GM06990 (cell line): ENCODE measurements at regions not wholly inside any gene's neighbourhood (a gene's known extent, or its start where the extent isn't known, plus 50 kb on each side); places are given as distances from the start of the nearest gene placed in this dataset.

Source experiments
- DNase-seq: peaks from one replicate; pipeline ENCODE4 v3.0.0-alpha.2; 2011; ENCODE audit not compliant: insufficient read length; ENCODE audit errors: extremely low read depth
- H3K27me3 ChIP-seq: replicated peaks from 2 replicates; pipeline ENCODE4 v1.6.0; 2011; ENCODE audit warnings: low read length; ENCODE audit not compliant: control insufficient read depth, insufficient read depth
- H3K36me3 ChIP-seq: 2 replicates; pipeline ENCODE4 v1.5.1; 2011; ENCODE audit warnings: low read length; ENCODE audit not compliant: control insufficient read depth, insufficient read depth
- H3K4me3 ChIP-seq: replicated peaks from 2 replicates; pipeline ENCODE4 v1.5.1; 2011; ENCODE audit warnings: low read depth, mild to moderate bottlenecking, control low read depth, low read length
- TF ChIP-seq, protein P1 (sequence below): IDR thresholded peaks from 2 replicates; pipeline ENCODE4 v1.5.1; 2011; ENCODE audit warnings: low read length, control low read depth, mild to moderate bottlenecking, inconsistent platforms; ENCODE audit not compliant: insufficient read depth, poor library complexity, severe bottlenecking

DNA sequence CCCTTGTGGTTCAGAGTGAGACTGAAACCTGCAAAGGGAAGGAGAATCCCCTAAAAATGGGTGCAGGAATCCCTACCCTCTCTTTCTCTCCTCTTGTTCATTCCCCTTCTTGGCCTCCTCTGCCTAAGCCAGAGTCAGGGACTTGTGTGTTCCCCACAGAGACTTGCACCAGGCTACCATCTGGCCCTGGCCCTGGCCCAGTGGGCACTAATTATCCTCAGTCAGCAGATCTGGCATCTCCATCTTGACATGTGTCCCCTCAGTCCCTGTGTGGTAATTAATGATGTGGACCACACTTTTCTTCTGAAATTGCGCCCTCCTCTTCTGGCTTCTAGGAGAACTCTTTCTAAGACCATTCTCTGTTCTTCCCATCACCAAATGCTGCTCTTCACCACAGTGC lies 354.4 kb downstream of the SETD4 start:
- TF ChIP-seq, protein P1, sequence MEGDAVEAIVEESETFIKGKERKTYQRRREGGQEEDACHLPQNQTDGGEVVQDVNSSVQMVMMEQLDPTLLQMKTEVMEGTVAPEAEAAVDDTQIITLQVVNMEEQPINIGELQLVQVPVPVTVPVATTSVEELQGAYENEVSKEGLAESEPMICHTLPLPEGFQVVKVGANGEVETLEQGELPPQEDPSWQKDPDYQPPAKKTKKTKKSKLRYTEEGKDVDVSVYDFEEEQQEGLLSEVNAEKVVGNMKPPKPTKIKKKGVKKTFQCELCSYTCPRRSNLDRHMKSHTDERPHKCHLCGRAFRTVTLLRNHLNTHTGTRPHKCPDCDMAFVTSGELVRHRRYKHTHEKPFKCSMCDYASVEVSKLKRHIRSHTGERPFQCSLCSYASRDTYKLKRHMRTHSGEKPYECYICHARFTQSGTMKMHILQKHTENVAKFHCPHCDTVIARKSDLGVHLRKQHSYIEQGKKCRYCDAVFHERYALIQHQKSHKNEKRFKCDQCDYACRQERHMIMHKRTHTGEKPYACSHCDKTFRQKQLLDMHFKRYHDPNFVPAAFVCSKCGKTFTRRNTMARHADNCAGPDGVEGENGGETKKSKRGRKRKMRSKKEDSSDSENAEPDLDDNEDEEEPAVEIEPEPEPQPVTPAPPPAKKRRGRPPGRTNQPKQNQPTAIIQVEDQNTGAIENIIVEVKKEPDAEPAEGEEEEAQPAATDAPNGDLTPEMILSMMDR = no peak
- no peaks in the 10 kb centered on the region for H3K27me3 ChIP-seq
- H3K36me3 ChIP-seq = no peaks in the 10 kb centered on the region
- no peak overlapping the region for H3K4me3 ChIP-seq
- no peak for DNase-seq

DNA sequence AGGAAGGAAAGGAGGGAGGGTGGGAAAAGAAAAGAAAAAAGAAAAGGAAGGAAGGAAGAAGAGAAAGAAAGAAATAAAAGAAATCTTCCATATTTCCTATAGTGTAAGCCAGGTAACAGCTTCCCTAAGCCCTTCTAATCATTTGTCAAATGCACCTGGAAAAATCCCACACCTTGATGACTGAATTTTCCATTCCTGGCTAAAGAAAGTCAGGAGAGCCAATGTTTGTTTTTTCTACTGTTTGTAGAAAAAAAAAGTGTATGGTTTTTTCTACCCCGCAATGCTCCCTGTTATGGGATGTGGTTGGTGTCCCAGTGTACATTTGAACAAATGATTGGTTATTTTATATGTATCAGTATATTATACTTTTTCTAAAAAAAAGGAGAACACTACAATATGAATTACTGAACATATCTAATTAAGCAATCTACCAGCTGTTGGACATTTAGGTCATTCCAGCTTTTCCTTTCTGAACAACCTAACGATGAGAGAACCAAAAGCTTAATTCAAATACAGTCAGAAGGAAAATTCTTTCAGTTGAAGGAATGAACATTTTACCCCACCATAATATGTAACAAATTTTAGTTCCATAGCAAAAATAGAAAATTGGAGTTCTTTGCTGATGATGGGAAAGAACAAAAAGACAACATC lies 355.0 kb downstream of the SETD4 start:
- DNase-seq = no peak
- TF ChIP-seq, protein P1 = no peak
- Histone ChIP-seq H3K27me3 (no peaks in the 10 kb centered on the region), H3K4me3 (no peak overlapping the region), H3K36me3 (no peaks in the 10 kb centered on the region)

- TF ChIP-seq, protein P1 = no peak
- Histone ChIP-seq H3K4me3 (no peak overlapping the region), H3K27me3 (no peaks in the 10 kb centered on the region), H3K36me3 (no peaks in the 10 kb centered on the region)
- DNase-seq = no peak
These were observed 356.6 kb downstream of the SETD4 start for GRCh38 chr21:35703704-35704103.

DNA sequence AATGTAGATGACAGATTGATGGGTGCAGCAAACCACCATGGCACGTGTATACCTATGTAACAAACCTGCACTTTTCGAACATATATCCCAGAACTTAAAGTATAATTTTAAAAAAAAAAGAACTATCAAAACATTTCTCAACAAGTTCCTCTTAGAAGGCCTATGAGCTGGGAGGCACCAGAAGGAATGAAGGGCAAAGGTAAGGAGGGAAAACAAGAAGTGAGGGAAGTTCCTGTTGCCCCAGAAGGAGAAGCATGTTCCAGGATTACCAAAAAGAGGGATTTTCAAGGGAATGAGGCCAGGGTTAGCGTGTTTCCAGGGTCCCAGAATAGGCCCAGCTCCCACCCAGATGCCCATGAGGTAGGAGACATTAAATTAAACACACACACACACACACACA lies 361.0 kb downstream of the SETD4 start:
- DNase-seq = no peak
- Histone ChIP-seq H3K36me3 (no peaks in the 10 kb centered on the region), H3K4me3 (no peak overlapping the region), H3K27me3 (no peaks in the 10 kb centered on the region)
- TF ChIP-seq, protein P1 = no peak

- Histone ChIP-seq H3K4me3 (no peak overlapping the region), H3K27me3 (no peaks in the 10 kb centered on the region), H3K36me3 (no peaks in the 10 kb centered on the region)
- TF ChIP-seq, protein P1 = no peak
- no peak for DNase-seq
These were observed 363.0 kb downstream of the SETD4 start for GRCh38 chr21:35697321-35697808.

DNA sequence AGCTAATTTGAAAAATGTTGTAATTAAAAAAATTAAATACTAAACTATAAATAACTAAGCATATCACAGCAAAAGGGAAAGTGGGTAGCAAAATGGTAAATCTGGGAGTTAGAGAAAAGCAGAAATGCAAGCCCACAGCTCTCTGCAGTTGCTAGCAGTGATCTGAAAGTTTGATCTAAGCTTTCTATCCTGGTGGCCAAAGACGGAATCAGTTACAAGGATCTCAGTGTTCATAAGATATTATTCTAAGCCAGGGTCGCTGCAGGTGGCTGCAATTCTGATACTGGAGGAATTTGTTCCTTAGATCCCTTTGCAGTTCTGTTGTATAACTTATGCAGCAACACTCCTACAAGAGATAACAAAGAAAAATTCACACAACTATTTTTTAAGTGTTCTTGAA lies 363.7 kb downstream of the SETD4 start:
- Histone ChIP-seq H3K27me3 (no peaks in the 10 kb centered on the region), H3K4me3 (no peak overlapping the region), H3K36me3 (no peaks in the 10 kb centered on the region)
- no peak for DNase-seq
- TF ChIP-seq, protein P1 = no peak
